Vagina (tissue), 2 donors: ENCODE measurements at regions not wholly inside any gene's neighbourhood (a gene's known extent, or its start where the extent isn't known, plus 50 kb on each side); places are given as distances from the start of the nearest gene placed in this dataset.
A peak's percentile ranks its signal among the peaks of the same experiment; 100 is the strongest.

Experiments
- DNase-seq, 2 donors: peaks; one replicate each; pipeline ENCODE4 v3.0.0-alpha.2; 2017; ENCODE audit errors: extremely low spot score in 2 of 2
- H3K27ac ChIP-seq: fragments of 200-600 bp; sonication (generic); one replicate; pipeline ENCODE4 v1.5.1; 2019
- H3K27me3 ChIP-seq: fragments of 200-600 bp; sonication (generic); one replicate; pipeline ENCODE4 v1.5.1; 2019
- H3K36me3 ChIP-seq, 2 donors: fragments of 200-600 bp; sonication (generic); one replicate each; pipeline ENCODE4 v1.5.1; 2017 to 2019
- H3K4me1 ChIP-seq: fragments of 200-600 bp; sonication (generic); one replicate; pipeline ENCODE4 v1.5.1; 2019
- H3K4me3 ChIP-seq, 2 donors: fragments of 200-600 bp; sonication (generic); 1 replicate in 1 of 2; 2 replicates in 1 of 2; pipeline ENCODE4 v1.5.1; 2016 to 2019
- H3K9me3 ChIP-seq: fragments of 200-600 bp; sonication (generic); one replicate; pipeline ENCODE4 v1.5.1; 2019
- CTCF ChIP-seq, 3 experiments: fragments of 450-650 bp in 2 of 3; fragments of 200-600 bp in 1 of 3; sonication (generic) in 1 of 3; IDR thresholded peaks; one replicate each; pipeline ENCODE4 v1.5.1; 2017 to 2019; ENCODE audit warnings: antibody characterized with exemption in 3 of 3, mild to moderate bottlenecking in 2 of 3, moderate library complexity in 2 of 3
- POLR2A ChIP-seq, 2 donors: fragments of 450-650 bp; IDR thresholded peaks; one replicate each; pipeline ENCODE4 v1.6.1; 2017; ENCODE audit warnings: antibody characterized with exemption in 2 of 2, mild to moderate bottlenecking in 2 of 2, moderate library complexity in 2 of 2
- POLR2AphosphoS5 ChIP-seq, 2 donors: sonication (generic); formaldehyde crosslinking; IDR thresholded peaks; one replicate each; pipeline ENCODE4 v1.9.0; 2017; ENCODE audit warnings: antibody characterized with exemption in 2 of 2, mild to moderate bottlenecking in 2 of 2, low read depth in 1 of 2; ENCODE audit not compliant: insufficient read depth in 1 of 2
- intact Hi-C: fragments of 100-400 bp; cut with DNase I; formaldehyde crosslinking; loops from one replicate; pipeline ENCODE4 v1.15.1; 2023

GRCh38 chr6:134400941-134401340 lies 83.0 kb upstream of the SGK1 start:
- DNase-seq, result no peak
- intact Hi-C loops, result no loop called here
- Histone ChIP-seq H3K27me3 (no peaks in the 10 kb centered on the region), H3K27ac (no peak overlapping the region), H3K9me3 (no peaks in the 10 kb centered on the region), H3K4me1 (peaks cover 12% of the 10 kb centered on the region), H3K4me3 (no peak overlapping the region), H3K36me3 (no peaks in the 10 kb centered on the region)
- TF ChIP-seq POLR2AphosphoS5 (IDR thresholded peaks at IDR 0.05; ENCODE audit: insufficient read depth in 1 of 2, low read depth in 1 of 2) (peak in 1 of 2 donors; percentile 9), POLR2A (IDR thresholded peaks at IDR 0.05) (no peak)

GRCh38 chr6:134398453-134398852 lies 80.5 kb upstream of the SGK1 start:
- Histone ChIP-seq H3K36me3 (no peaks in the 10 kb centered on the region), H3K27me3 (no peaks in the 10 kb centered on the region), H3K4me1 (peaks cover 12% of the 10 kb centered on the region), H3K9me3 (no peaks in the 10 kb centered on the region), H3K27ac (no peak overlapping the region), H3K4me3 (no peak overlapping the region)
- TF ChIP-seq POLR2AphosphoS5 (IDR thresholded peaks at IDR 0.05; ENCODE audit: insufficient read depth in 1 of 2, low read depth in 1 of 2), result no peak
- TF ChIP-seq CTCF (IDR thresholded peaks at IDR 0.05), result no peak
- TF ChIP-seq POLR2A (IDR thresholded peaks at IDR 0.05), result no peak
- intact Hi-C loops, result no loop called here
- no peak for DNase-seq

- H3K4me3 ChIP-seq, result no peak overlapping the region
- no peaks in the 10 kb centered on the region for H3K9me3 ChIP-seq
- H3K4me1 ChIP-seq, result peaks cover 12% of the 10 kb centered on the region
- no peak overlapping the region for H3K27ac ChIP-seq
- H3K27me3 ChIP-seq, result no peaks in the 10 kb centered on the region
- no peak for DNase-seq
- TF ChIP-seq POLR2A (IDR thresholded peaks at IDR 0.05) (no peak), POLR2AphosphoS5 (IDR thresholded peaks at IDR 0.05; ENCODE audit: insufficient read depth in 1 of 2, low read depth in 1 of 2) (no peak), CTCF (IDR thresholded peaks at IDR 0.05) (no peak)
- intact Hi-C loops, result no loop called here
- H3K36me3 ChIP-seq, result no peaks in the 10 kb centered on the region
These were observed 79.8 kb upstream of the SGK1 start for GRCh38 chr6:134397676-134398075.

DNA sequence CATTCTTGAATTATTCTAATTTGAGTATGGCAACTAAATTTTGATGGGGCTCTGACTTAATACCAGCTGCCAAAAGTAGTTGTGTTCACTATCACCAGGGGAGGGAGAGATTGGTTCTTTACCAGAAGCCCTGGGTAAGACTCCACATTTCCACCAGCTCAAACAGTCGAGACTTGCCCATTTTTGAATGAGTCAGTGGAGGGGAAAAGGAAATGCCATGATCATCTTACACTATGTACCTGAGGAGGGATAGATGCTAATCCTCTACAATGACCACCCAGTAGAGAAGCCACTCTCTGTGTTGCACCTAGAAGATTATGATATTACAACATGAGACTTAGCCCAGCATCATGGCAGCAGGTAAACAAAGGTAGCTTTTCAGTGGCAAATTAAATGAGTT lies 77.0 kb upstream of the SGK1 start:
- no peak overlapping the region for H3K4me3 ChIP-seq
- H3K9me3 ChIP-seq, result no peaks in the 10 kb centered on the region
- H3K27ac ChIP-seq, result no peak overlapping the region
- H3K36me3 ChIP-seq, result no peaks in the 10 kb centered on the region
- H3K4me1 ChIP-seq, result peaks cover 6% of the 10 kb centered on the region
- intact Hi-C loops, result no loop called here
- no peaks in the 10 kb centered on the region for H3K27me3 ChIP-seq
- DNase-seq, result no peak
- TF ChIP-seq POLR2A (IDR thresholded peaks at IDR 0.05), result no peak
- no peak for TF ChIP-seq POLR2AphosphoS5 (IDR thresholded peaks at IDR 0.05; ENCODE audit: insufficient read depth in 1 of 2, low read depth in 1 of 2)
- no peak for TF ChIP-seq CTCF (IDR thresholded peaks at IDR 0.05)

DNA sequence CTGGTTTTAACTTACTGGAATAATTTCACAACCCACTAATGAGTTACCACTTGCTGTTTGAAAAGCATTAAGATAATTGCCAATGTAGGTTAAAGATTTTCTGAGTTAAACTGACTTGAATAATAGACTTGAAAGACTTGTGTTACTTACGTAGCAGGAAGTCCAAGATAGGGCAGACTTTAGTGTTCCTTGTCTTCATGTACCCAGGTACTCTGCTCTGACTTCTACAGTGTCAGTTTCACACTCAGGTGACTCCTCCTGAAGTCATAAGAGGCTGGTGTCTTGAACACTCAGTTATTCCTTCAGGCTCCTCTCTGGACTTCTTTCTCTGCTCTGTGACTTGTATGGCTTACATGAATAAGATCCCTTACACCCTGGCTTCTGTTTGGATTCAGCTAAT lies 76.3 kb upstream of the SGK1 start:
- TF ChIP-seq POLR2AphosphoS5 (IDR thresholded peaks at IDR 0.05; ENCODE audit: insufficient read depth in 1 of 2, low read depth in 1 of 2) (peak in 1 of 2 donors; percentile 41), POLR2A (IDR thresholded peaks at IDR 0.05) (no peak), CTCF (IDR thresholded peaks at IDR 0.05) (no peak)
- no peak overlapping the region for H3K27ac ChIP-seq
- H3K9me3 ChIP-seq, result no peaks in the 10 kb centered on the region
- no peak overlapping the region for H3K4me3 ChIP-seq
- H3K27me3 ChIP-seq, result no peaks in the 10 kb centered on the region
- intact Hi-C loops, result no loop called here
- no peak for DNase-seq
- peaks cover 6% of the 10 kb centered on the region for H3K4me1 ChIP-seq
- H3K36me3 ChIP-seq, result no peaks in the 10 kb centered on the region

GRCh38 chr6:134391205-134391604 lies 73.3 kb upstream of the SGK1 start:
- no peaks in the 10 kb centered on the region for H3K36me3 ChIP-seq
- DNase-seq, result no peak
- intact Hi-C loops, result no loop called here
- H3K27me3 ChIP-seq, result no peaks in the 10 kb centered on the region
- H3K4me1 ChIP-seq, result no peaks in the 10 kb centered on the region
- no peak overlapping the region for H3K27ac ChIP-seq
- no peaks in the 10 kb centered on the region for H3K9me3 ChIP-seq
- H3K4me3 ChIP-seq, result no peak overlapping the region
- TF ChIP-seq CTCF (IDR thresholded peaks at IDR 0.05) (no peak), POLR2AphosphoS5 (IDR thresholded peaks at IDR 0.05; ENCODE audit: insufficient read depth in 1 of 2, low read depth in 1 of 2) (no peak), POLR2A (IDR thresholded peaks at IDR 0.05) (no peak)
